Esophagus (tissue), 2 donors: ENCODE measurements at regions not wholly inside any gene's neighbourhood (a gene's known extent, or its start where the extent isn't known, plus 50 kb on each side); places are given as distances from the start of the nearest gene placed in this dataset.

Experiments used
- H3K27ac ChIP-seq, 2 donors: one replicate each; pipeline ENCODE4 v1.5.1; 2013; ENCODE audit warnings: low read depth in 2 of 2, mild to moderate bottlenecking in 2 of 2, inconsistent platforms in 1 of 2, low read length in 1 of 2, moderate library complexity in 1 of 2
- H3K27me3 ChIP-seq, 2 donors: one replicate each; pipeline ENCODE4 v1.6.1; 2013; ENCODE audit warnings: low read length in 2 of 2, control low read depth in 1 of 2, mild to moderate bottlenecking in 1 of 2; ENCODE audit not compliant: insufficient read depth in 2 of 2, control insufficient read depth in 1 of 2
- H3K36me3 ChIP-seq, 2 donors: one replicate each; pipeline ENCODE4 v1.6.1; 2013; ENCODE audit warnings: low read length in 1 of 2; ENCODE audit not compliant: control insufficient read depth in 2 of 2, insufficient read depth in 2 of 2
- H3K4me1 ChIP-seq, 2 donors: one replicate each; pipeline ENCODE4 v1.6.1; 2013; ENCODE audit warnings: low read length in 1 of 2; ENCODE audit not compliant: control insufficient read depth in 2 of 2, insufficient read depth in 2 of 2
- H3K4me3 ChIP-seq, 2 donors: one replicate each; pipeline ENCODE4 v1.5.1; 2013; ENCODE audit warnings: low read length in 2 of 2, mild to moderate bottlenecking in 2 of 2, low read depth in 1 of 2, moderate library complexity in 1 of 2
- H3K9me3 ChIP-seq, 2 donors: one replicate each; pipeline ENCODE4 v1.6.1; 2013; ENCODE audit warnings: mild to moderate bottlenecking in 2 of 2, low read depth in 1 of 2, low read length in 1 of 2, moderate library complexity in 1 of 2; ENCODE audit not compliant: control insufficient read depth in 2 of 2, insufficient read depth in 1 of 2
- WGBS, 2 donors: extraction: QIAGEN DNeasy Blood & Tissue Kit; methylation state at CpG; one replicate each; pipeline ENCODE4 v1.1.7; 2013; 5-methylcytosine and 5-hydroxymethylcytosine counted together
- donor health status: healthy with polysubstance abuse.
- donor health status: Bipolar disorder and iron deficiency.

- WGBS, 2 donors = 68 to 86% methylated on average over 4 of the region's 4 CpGs
- Histone ChIP-seq H3K9me3 (no peaks in the 10 kb centered on the region), H3K27ac (no peak overlapping the region)
Observed at GRCh38 chr3:46116996-46117395, 89.7 kb upstream of the XCR1 start.

DNA sequence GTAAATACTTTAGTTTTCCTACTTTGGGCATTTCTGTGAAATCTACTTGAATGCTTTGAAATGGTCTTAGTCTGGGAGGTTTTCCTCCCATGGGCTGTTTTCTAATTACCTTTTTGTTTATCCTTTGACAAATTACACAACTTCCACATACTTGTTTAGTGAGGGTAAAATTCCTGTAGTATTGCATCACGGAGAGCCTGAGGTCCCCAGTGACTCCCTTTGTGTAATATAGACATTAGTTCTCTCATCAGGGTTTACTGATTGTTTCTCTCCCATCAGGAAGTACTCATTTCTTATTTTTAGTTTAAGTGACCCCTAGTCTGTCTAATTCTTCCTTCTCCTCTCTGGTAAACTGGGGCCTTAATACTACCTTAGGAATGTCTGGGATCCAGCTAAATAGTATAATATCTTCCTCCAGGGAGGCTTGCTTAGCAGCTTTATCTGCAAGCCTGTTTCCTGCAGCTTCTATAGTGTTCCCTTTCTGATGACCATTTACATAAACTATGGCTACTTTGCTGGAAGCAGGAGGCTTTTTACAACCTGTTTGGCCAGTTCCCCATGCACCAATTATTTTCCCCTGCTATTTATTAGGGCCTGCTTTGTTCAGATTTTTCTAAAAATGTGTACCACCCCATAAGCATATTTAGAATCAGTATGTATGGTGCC is 87.2 kb upstream of the XCR1 start:
- H3K4me3 ChIP-seq = no peak overlapping the region
- WGBS, 2 donors = 31 to 44% methylated on average over 1 of the region's 1 CpG
- no peaks in the 10 kb centered on the region for H3K9me3 ChIP-seq
- H3K27me3 ChIP-seq = no peaks in the 10 kb centered on the region
- no peaks in the 10 kb centered on the region for H3K36me3 ChIP-seq
- peak overlapping the region in 1 of 2 donors; percentile 4 for H3K27ac ChIP-seq
- H3K4me1 ChIP-seq = no peaks in the 10 kb centered on the region

More at GRCh38 chr3:46116996-46117395, 89.7 kb upstream of the XCR1 start:
- Histone ChIP-seq H3K4me1 (no peaks in the 10 kb centered on the region), H3K36me3 (no peaks in the 10 kb centered on the region), H3K27me3 (no peaks in the 10 kb centered on the region), H3K4me3 (no peak overlapping the region)

GRCh38 chr3:46113608-46114007 is 86.3 kb upstream of the XCR1 start:
- Histone ChIP-seq H3K27me3 (no peaks in the 10 kb centered on the region), H3K9me3 (no peaks in the 10 kb centered on the region), H3K4me3 (no peak overlapping the region), H3K27ac (no peak overlapping the region), H3K36me3 (no peaks in the 10 kb centered on the region), H3K4me1 (no peaks in the 10 kb centered on the region)
- 93 to 99% methylated on average over 4 of the region's 4 CpGs for WGBS, 2 donors

DNA sequence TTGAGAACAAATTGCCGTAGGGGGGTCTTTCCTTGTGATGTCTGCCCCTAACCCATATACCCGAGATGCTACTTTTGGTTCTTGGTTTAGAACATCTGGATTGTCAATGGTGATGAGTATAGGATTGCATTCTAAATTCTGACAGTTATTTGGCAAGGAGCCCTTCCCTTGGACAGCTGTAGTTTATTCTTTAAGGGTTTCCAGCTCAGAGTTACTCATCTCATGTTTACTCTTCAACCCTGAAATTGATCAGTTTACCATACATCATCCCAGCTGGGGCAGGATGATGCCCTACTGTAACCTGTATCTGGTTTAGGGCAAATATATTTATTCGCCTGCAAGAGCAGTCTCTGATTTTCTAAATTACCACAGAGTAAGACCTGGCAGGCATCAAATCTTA is 85.7 kb upstream of the XCR1 start:
- Histone ChIP-seq H3K9me3 (no peaks in the 10 kb centered on the region), H3K4me1 (no peaks in the 10 kb centered on the region), H3K36me3 (no peaks in the 10 kb centered on the region), H3K27ac (no peak overlapping the region), H3K27me3 (no peaks in the 10 kb centered on the region), H3K4me3 (no peak overlapping the region)
- 92 to 93% methylated on average over 3 of the region's 3 CpGs for WGBS, 2 donors

GRCh38 chr3:46112296-46112695 is 85.0 kb upstream of the XCR1 start:
- WGBS, 2 donors = 68 to 81% methylated on average over 3 of the region's 3 CpGs
- H3K4me3 ChIP-seq = no peak overlapping the region
- no peaks in the 10 kb centered on the region for H3K9me3 ChIP-seq
- no peaks in the 10 kb centered on the region for H3K27me3 ChIP-seq
- H3K36me3 ChIP-seq = no peaks in the 10 kb centered on the region
- no peaks in the 10 kb centered on the region for H3K4me1 ChIP-seq
- H3K27ac ChIP-seq = no peak overlapping the region

DNA sequence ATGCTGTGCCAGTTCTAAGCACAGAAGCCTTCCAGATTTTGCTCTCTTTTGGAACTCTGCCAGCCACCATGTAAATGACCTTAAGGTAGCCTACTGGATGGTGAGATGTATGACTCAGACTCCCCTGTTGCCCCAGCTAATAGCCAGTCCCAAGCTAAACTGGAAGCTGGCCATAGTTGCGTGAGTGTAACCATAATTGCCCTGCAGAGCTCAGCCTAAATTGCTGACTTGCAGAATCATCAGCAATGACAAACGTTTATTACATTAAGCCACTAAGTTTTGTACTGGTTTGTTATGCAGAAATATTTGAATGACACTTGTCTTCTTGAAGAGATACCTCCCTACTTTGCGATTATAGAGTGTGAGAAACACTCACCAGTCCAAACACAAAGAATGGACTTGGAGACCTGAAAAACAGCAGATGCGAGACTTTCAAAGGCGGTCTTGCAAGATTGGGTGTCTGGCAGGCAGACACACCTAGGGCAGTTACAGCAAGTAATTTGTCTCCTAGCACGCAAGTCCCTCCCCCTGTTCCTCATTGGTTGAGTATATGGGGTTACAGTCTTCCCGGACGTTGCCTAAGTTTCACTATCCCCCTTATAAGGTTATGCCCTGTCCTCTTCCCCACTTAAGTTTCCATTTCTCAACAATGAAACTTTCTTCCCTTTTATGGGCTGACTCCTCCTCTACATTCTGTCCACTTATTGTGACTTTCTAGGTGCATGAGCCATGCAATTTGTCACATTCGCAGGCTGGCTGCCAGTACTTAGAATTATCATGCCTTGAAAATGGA is 83.6 kb upstream of the XCR1 start:
- Histone ChIP-seq H3K27ac (peak overlapping the region in 1 of 2 donors; percentile 21), H3K36me3 (no peaks in the 10 kb centered on the region), H3K4me3 (no peak overlapping the region), H3K27me3 (no peaks in the 10 kb centered on the region), H3K4me1 (no peaks in the 10 kb centered on the region), H3K9me3 (no peaks in the 10 kb centered on the region)
- 47 to 52% methylated on average over 9 of the region's 9 CpGs for WGBS, 2 donors

DNA sequence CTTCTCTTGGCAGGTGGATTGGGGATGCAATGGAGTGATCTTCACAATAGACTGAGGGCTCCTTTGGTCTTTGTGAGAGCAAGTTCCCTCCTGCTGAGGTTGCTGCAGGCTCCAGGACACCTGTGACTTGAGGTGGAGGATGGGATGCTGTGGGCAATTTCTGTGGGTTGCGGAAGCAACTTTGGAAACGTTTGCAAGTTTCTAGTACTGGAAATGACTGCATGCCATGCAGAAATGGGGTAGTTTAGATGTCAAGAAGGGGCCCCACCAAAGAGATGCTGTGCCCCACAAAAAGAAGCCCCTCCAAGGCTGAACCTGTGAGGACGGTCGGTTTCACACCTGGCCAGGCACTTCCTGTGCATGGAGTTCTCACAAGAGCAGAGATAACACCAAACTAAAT is 80.4 kb upstream of the XCR1 start:
- 74 to 77% methylated on average over 4 of the region's 4 CpGs for WGBS, 2 donors
- no peak overlapping the region for H3K27ac ChIP-seq
- no peaks in the 10 kb centered on the region for H3K36me3 ChIP-seq

DNA sequence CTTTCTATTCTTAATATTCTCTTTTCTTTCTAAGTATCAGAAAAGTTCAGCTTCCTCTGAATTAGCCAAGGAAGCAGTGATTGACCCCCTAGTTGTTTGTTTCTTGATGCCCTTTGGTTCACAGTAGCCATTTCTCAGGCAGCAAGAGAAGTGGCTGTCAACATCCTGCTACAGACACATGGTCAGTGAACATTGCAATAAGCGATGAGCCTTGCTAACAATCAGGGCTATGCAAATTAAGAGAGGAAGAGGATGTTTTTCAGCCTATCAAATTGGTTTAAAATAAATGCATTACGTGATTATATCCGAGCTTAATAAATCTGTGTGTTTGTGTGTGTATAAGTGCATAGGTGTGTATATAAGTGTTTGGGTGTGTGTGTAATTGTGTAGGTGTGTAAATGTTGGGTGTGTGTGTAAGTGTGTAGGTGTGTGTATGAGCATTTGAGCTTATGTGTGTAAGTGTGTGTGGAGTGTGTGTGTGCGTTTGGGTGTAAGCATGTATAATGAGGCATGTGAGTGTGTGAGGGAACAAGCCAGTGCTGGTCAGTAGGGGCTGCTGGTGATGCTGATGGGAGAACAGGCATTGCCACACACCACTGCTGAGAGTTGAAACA is 78.1 kb upstream of the XCR1 start:
- peaks cover 0 to 7% of the 10 kb centered on the region in 2 donors for H3K4me1 ChIP-seq
- 77 to 79% methylated on average over 4 of the region's 4 CpGs for WGBS, 2 donors
- H3K9me3 ChIP-seq = no peaks in the 10 kb centered on the region
- H3K4me3 ChIP-seq = no peak overlapping the region
- H3K27me3 ChIP-seq = no peaks in the 10 kb centered on the region
- H3K27ac ChIP-seq = no peak overlapping the region
- no peaks in the 10 kb centered on the region for H3K36me3 ChIP-seq

More for the DNA sequence above, 80.4 kb upstream of the XCR1 start:
- Histone ChIP-seq H3K9me3 (no peaks in the 10 kb centered on the region), H3K4me1 (peaks cover 0 to 7% of the 10 kb centered on the region in 2 donors), H3K27me3 (no peaks in the 10 kb centered on the region), H3K4me3 (no peak overlapping the region)

DNA sequence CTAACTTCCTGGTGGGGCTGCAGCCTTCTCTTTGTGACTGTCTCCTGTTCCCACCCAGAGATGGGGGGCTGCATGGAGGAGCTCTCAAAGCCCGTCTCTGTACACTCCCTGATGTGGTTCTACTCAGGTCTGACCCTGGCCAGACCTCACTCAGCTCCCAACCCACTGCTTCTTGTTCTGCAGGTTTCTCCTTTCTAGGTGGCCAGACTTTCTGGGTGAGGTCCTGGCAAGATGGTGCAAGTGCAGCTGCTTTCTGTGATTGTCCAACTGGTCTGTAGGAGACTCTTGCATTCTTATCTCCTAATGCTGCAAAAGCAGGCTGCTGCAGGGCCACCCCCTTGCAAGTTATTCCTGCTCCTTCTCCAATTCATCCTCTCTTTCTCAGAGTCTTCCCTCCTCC is 77.4 kb upstream of the XCR1 start:
- peak overlapping the region in 1 of 2 donors; percentile 13 for H3K27ac ChIP-seq
- peaks cover 0 to 7% of the 10 kb centered on the region in 2 donors for H3K4me1 ChIP-seq
- 57 to 62% methylated on average over 1 of the region's 1 CpG for WGBS, 2 donors

More for the DNA sequence above, 77.4 kb upstream of the XCR1 start:
- no peaks in the 10 kb centered on the region for H3K36me3 ChIP-seq
- no peaks in the 10 kb centered on the region for H3K9me3 ChIP-seq
- H3K4me3 ChIP-seq = no peak overlapping the region
- no peaks in the 10 kb centered on the region for H3K27me3 ChIP-seq
